ENCODE measurements at regions not wholly inside any gene's neighbourhood (a gene's known extent, or its start where the extent isn't known, plus 50 kb on each side); places are given as distances from the start of the nearest gene placed in this dataset.

DNA sequence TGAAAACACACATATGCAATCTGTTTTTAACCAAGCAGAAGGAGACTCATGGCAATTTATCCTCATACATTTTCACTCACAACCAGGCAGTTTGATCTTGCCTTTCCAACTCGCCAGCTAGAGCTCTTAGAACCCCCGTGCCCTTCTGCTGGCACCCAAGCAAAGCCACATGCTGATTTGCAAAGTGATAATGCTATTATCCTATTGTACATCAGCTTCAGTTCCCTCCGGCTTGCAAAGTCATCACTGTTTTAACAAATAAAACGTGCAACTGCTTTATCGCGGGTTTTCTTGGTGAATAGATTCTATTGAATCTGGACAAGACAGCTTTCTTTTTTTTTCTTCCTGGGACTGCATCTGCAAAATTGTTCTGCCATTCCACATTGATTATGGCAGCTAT is 314.6 kb downstream of the LNPK start:
- DNase-seq (ENCODE audit: low read depth, low spot score) = no peak
- no peaks in the 10 kb centered on the region for H4K20me1 ChIP-seq (replicated peaks; ENCODE audit: control insufficient read depth, extremely low read depth, insufficient read depth, low read length)
- CTCF ChIA-PET = interaction anchor here (0.8 to 6.0 kb wide), 4 partner anchors 52 to 410 kb away, joined by 3 to 102 read pairs (median 50); no protein-coding TSS in a partner anchor
- TF ChIP-seq JUN (IDR thresholded peaks at IDR 0.05; ENCODE audit: borderline replicate concordance, insufficient read depth, insufficient read length, low read depth) (no peak), GATA2 (IDR thresholded peaks at IDR 0.05; ENCODE audit: insufficient read depth, insufficient read length, low read depth, low read length) (no peak)
- no peak overlapping the region for H3K27ac ChIP-seq (ENCODE audit: insufficient read depth, low read depth, low read length)
- no peaks in the 10 kb centered on the region for H3K9me1 ChIP-seq (replicated peaks; ENCODE audit: control insufficient read depth, extremely low read depth, insufficient read depth, low read length)
- peaks cover 2 to 4% of the 10 kb centered on the region in 2 experiments for H3K27me3 ChIP-seq (ENCODE audit: control insufficient read depth in 2 of 2, insufficient read depth in 2 of 2, low read length in 2 of 2)
- no peaks in the 10 kb centered on the region for H3K79me2 ChIP-seq (ENCODE audit: control insufficient read depth, insufficient read depth, low read length)
- H3K4me2 ChIP-seq (ENCODE audit: insufficient read depth, low read length) = no peak overlapping the region
- no peak for FAIRE-seq
- H3K4me1 ChIP-seq (ENCODE audit: control insufficient read depth, extremely low read depth, insufficient read depth, low read length) = no peaks in the 10 kb centered on the region
- POLR2A ChIA-PET = no interaction called here
- no peaks in the 10 kb centered on the region for H3K9me3 ChIP-seq (replicated peaks; ENCODE audit: control insufficient read depth, insufficient read depth, low read length)
- BruUV-seq (replicated peaks) = no TSS peak
- intact Hi-C loops (cut with micrococcal nuclease) (no loop called here), dilution Hi-C loops (cut with MboI; ENCODE audit: extremely low pct_ligation_motif_present, low sequenced_read_pairs) (no loop called here)
- no peak overlapping the region for H2AFZ ChIP-seq (ENCODE audit: low read depth, low read length)
- H3K9ac ChIP-seq (replicated peaks; ENCODE audit: extremely low read depth, insufficient read depth, low read length) = no peak overlapping the region
- H3K4me3 ChIP-seq (replicated peaks in 1 of 3; ENCODE audit: insufficient read depth in 1 of 3, low read depth in 1 of 3, low read length in 3 of 3) = no peak overlapping the region
- no peaks in the 10 kb centered on the region for H3K36me3 ChIP-seq (ENCODE audit: control insufficient read depth in 2 of 2, extremely low read depth in 1 of 2, insufficient read depth in 2 of 2, low read length in 2 of 2)

DNA sequence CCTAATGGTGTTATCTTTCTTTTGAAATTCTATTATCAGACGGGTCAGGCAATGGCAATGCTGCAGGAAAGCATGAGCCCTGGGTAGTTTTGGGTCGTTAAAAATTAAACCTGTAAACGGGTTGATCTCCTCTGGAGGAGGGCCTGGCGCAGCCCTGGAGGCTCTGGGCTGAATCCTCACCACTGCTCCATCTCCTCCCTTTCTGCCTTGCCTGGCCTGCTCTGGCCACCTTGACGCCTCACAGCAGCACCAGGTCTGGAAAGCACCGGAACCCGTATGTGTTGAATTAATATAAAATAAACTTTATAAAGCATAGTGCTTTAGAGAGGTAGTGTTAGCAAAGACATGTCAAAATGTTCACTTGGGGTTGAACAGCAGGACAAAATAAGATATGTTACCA is 316.1 kb downstream of the LNPK start:
- H3K36me3 ChIP-seq (ENCODE audit: control insufficient read depth in 2 of 2, extremely low read depth in 1 of 2, insufficient read depth in 2 of 2, low read length in 2 of 2) = no peaks in the 10 kb centered on the region
- intact Hi-C loops (cut with micrococcal nuclease) (no loop called here), dilution Hi-C loops (cut with MboI; ENCODE audit: extremely low pct_ligation_motif_present, low sequenced_read_pairs) (no loop called here)
- CTCF ChIA-PET = interaction anchor here (6.0 kb wide), 2 partner anchors 401 to 411 kb away, joined by 92 to 102 read pairs; no protein-coding TSS in a partner anchor
- H3K27ac ChIP-seq (ENCODE audit: insufficient read depth, low read depth, low read length) = no peak overlapping the region
- H3K9ac ChIP-seq (replicated peaks; ENCODE audit: extremely low read depth, insufficient read depth, low read length) = no peak overlapping the region
- POLR2A ChIA-PET = no interaction called here
- TF ChIP-seq MYC (IDR thresholded peaks at IDR 0.05; ENCODE audit: low read depth, low read length) (no peak), GATA2 (IDR thresholded peaks at IDR 0.05; ENCODE audit: insufficient read depth, insufficient read length, low read depth, low read length) (no peak), POLR2A (IDR thresholded peaks at IDR 0.05; ENCODE audit: low read depth, low read length) (no peak), JUN (IDR thresholded peaks at IDR 0.05; ENCODE audit: borderline replicate concordance, insufficient read depth, insufficient read length, low read depth) (no peak)
- TF ChIP-seq, protein P1, sequence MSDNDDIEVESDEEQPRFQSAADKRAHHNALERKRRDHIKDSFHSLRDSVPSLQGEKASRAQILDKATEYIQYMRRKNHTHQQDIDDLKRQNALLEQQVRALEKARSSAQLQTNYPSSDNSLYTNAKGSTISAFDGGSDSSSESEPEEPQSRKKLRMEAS (IDR thresholded peaks at IDR 0.05; ENCODE audit: insufficient read depth, insufficient read length) = no peak
- TF ChIP-seq, protein P2, sequence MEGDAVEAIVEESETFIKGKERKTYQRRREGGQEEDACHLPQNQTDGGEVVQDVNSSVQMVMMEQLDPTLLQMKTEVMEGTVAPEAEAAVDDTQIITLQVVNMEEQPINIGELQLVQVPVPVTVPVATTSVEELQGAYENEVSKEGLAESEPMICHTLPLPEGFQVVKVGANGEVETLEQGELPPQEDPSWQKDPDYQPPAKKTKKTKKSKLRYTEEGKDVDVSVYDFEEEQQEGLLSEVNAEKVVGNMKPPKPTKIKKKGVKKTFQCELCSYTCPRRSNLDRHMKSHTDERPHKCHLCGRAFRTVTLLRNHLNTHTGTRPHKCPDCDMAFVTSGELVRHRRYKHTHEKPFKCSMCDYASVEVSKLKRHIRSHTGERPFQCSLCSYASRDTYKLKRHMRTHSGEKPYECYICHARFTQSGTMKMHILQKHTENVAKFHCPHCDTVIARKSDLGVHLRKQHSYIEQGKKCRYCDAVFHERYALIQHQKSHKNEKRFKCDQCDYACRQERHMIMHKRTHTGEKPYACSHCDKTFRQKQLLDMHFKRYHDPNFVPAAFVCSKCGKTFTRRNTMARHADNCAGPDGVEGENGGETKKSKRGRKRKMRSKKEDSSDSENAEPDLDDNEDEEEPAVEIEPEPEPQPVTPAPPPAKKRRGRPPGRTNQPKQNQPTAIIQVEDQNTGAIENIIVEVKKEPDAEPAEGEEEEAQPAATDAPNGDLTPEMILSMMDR (IDR thresholded peaks at IDR 0.05; ENCODE audit: extremely low read depth in 1 of 2, insufficient read depth in 1 of 2, low read depth in 1 of 2, low read length in 2 of 2) = no peak
- no peaks in the 10 kb centered on the region for H3K79me2 ChIP-seq (ENCODE audit: control insufficient read depth, insufficient read depth, low read length)
- no peak overlapping the region for H3K4me3 ChIP-seq (replicated peaks in 1 of 3; ENCODE audit: insufficient read depth in 1 of 3, low read depth in 1 of 3, low read length in 3 of 3)
- BruUV-seq (replicated peaks) = no TSS peak
- no peak overlapping the region for H2AFZ ChIP-seq (ENCODE audit: low read depth, low read length)
- H3K4me2 ChIP-seq (ENCODE audit: insufficient read depth, low read length) = no peak overlapping the region
- DNase-seq (ENCODE audit: low read depth, low spot score) = no peak
- H3K9me3 ChIP-seq (replicated peaks; ENCODE audit: control insufficient read depth, insufficient read depth, low read length) = no peaks in the 10 kb centered on the region
- H3K27me3 ChIP-seq (ENCODE audit: control insufficient read depth in 2 of 2, insufficient read depth in 2 of 2, low read length in 2 of 2) = peaks cover 2 to 4% of the 10 kb centered on the region in 2 experiments
- FAIRE-seq = no peak
- H3K4me1 ChIP-seq (ENCODE audit: control insufficient read depth, extremely low read depth, insufficient read depth, low read length) = no peaks in the 10 kb centered on the region
- no peaks in the 10 kb centered on the region for H4K20me1 ChIP-seq (replicated peaks; ENCODE audit: control insufficient read depth, extremely low read depth, insufficient read depth, low read length)
- no peaks in the 10 kb centered on the region for H3K9me1 ChIP-seq (replicated peaks; ENCODE audit: control insufficient read depth, extremely low read depth, insufficient read depth, low read length)

Measured in endothelial cell of umbilical vein (primary cell).